T47D (cell line): ENCODE measurements at regions not wholly inside any gene's neighbourhood (a gene's known extent, or its start where the extent isn't known, plus 50 kb on each side); places are given as distances from the start of the nearest gene placed in this dataset.
A peak's percentile ranks its signal among the peaks of the same experiment; 100 is the strongest.
"Not testable (repeated sequence)": the region's sequence is repeated elsewhere in the genome, so short reads cannot be mapped to it uniquely, and the experiment has no call there.

Source experiments
- DNase-seq, 2 experiments: peaks; one replicate each; pipeline versions ENCODE4 v3.0.0 to v3.0.0-alpha.2; 2011 to 2012; ENCODE audit warnings: low read depth in 1 of 2, low spot score in 1 of 2
- JUND ChIP-seq: IDR thresholded peaks from 2 replicates; pipeline ENCODE4 v1.6.1; 2012; ENCODE audit warnings: low read depth
- in situ Hi-C: cut with HindIII; loops from 2 replicates; pipeline ENCODE4 v1.10.0; 2016; ENCODE audit warnings: low sequenced_read_pairs, low pct_unique_long_range_greater_than_20kb

- DNase-seq, result no peak
- no peak for TF ChIP-seq JUND
- in situ Hi-C loops, result no loop called here
These were observed 171.5 kb downstream of the LY86 start for GRCh38 chr6:6760002-6760401.

- DNase-seq, in situ Hi-C loops: not testable (repeated sequence)
These were observed 174.0 kb downstream of the LY86 start for GRCh38 chr6:6762566-6762965.

DNA sequence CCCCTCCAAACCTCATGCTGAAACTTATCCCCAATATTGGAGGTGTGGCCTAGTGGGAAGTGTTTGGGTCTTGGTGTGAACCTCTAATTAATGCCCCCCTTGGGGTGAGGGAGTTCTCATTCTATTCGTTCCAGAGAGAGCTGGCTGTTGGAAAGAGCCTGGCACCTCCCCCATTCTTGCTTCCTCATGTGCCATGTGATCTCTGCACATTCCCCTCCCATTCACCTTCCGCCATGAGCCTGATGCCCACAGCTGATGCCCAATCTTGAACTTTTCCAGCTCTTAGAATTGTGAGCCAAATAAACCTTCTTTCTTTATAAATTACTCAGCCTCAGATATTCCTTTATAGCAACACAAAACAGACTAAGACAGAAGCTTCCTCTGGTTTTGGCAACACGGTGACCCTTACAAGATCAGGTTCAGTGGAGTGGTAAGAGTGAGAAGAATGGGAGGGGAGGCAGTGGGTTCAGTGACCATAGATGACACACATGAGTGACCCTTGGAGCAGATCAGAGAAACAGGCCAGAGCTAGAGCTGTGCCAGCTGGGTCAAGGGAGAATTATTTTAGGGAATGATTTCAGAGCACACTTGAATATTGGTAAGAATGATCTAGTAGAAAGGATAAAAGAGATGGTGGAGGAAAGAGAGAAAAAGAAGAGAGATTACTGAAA is 176.4 kb downstream of the LY86 start:
- in situ Hi-C loops, result no loop called here
- TF ChIP-seq JUND, result no peak
- DNase-seq, result no peak

DNA sequence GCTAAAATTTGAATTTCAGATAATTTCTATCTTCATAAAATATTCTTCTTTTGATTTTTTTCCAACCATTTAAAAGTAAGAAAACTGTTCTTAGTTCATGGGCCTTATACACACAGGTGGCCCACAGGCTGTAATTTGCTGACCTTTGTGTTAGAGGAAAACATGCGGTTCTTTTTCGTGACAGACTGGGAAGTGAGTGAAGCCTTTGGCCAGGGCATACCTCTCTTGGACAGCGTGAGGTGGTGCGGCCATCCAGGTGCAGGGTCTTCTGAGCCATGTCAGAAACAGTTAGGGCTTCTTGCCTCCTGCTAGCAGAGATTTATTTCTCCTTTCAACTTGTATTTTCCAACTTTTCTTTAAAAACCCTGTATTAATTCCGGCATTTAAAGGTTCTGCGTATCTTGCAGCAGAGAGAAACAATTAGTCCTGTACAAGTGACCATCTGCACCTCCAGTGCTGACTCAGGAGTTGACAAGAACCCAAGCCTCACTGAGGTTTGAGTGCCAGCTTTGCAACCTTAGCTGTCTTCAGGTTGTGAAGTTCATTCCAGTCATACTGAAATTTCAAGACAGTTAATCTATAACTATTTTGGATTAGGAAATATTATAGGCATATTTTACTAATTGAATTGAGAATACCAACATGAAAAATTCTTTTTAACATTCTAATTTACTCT is 177.8 kb downstream of the LY86 start:
- no peak for DNase-seq
- TF ChIP-seq JUND, result no peak
- in situ Hi-C loops, result no loop called here

- no peak for TF ChIP-seq JUND
- no peak for DNase-seq
- in situ Hi-C loops, result no loop called here
These were observed 180.9 kb downstream of the LY86 start for GRCh38 chr6:6769466-6769865.

DNA sequence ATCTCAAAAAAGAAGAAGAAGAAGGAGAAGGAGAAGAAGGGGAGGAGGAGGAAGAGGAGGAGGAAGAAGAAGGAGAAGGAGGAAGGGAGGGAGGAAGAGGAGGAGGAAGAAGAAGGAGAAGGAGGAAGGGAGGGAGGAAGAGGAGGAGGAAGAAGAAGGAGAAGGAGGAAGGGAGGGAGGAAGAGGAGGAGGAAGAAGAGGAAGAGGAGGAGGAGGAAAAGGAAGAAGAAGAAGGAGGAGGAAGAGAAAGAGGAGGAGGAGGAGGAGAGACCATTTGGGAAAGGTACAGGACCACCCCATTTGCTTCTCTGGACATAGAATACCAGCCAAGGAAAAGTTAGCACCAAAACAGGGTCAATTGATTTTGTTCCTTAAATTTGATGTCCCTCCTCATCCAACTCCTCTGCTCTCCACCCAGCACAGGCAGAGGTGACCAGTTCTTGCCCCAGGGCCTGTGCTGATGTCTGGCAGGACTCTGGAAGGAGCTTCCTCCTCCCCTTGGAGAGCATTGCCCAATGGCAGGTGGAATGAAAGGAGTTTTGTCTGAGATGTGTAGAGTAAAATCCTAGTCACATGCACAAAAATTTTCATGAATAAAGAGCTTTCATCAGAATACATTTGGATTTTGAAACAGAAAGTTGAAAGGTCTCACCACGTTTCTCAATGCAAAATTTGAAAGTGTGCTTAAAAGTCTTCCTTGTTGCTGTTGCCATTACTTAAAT is 182.9 kb downstream of the LY86 start:
- TF ChIP-seq JUND, result no peak
- in situ Hi-C loops, result no loop called here
- DNase-seq, result peak in 1 of 2 experiments; percentile 27

GRCh38 chr6:6771964-6772363 is 183.4 kb downstream of the LY86 start:
- TF ChIP-seq JUND, result no peak
- in situ Hi-C loops, result no loop called here
- no peak for DNase-seq

DNA sequence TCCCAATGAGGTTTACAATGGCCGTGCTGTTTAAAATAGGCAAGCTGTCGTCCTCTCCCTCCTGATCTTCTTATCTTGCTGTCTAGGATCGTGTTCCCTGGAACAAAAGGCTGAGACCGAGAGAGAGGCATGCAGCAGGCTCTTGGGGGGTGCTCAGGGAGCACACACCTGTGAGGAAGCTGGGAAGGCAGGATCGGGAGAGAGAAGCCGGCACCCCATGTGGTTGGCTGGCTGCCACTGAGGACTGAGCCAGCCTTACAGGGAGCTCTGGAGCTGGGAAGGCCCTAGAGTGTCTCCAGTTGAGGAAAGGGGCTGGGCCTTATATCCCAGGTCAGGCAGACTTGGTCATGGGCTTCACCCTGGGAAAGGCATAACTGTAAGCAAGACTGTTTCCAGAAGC is 184.2 kb downstream of the LY86 start:
- no peak for DNase-seq
- TF ChIP-seq JUND, result no peak
- in situ Hi-C loops, result no loop called here

- no peak for TF ChIP-seq JUND
- DNase-seq, result no peak
- in situ Hi-C loops, result no loop called here
These were observed 186.6 kb downstream of the LY86 start for GRCh38 chr6:6775074-6775473.

DNA sequence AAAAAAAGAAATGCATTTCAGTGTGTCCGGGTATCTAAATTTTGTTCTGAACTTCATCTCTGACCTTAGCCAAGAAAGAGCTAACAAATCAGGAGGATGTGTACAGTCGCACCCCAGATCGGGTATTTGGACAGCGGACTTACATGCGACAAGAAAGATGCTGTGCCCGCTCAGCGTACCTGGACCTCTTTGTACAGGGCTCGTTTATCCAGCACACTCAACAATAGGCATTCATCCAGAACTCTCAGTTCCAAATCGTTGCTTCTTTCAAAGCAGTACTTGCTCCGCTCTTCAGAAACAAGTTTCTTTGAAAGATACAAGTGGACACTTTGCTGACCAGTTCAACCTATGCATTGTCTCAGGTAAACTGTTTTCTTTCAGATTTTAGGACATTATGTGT is 191.7 kb downstream of the LY86 start:
- in situ Hi-C loops, result no loop called here
- no peak for DNase-seq
- no peak for TF ChIP-seq JUND

- no peak for TF ChIP-seq JUND
- no peak for DNase-seq
- in situ Hi-C loops, result no loop called here
These were observed 192.8 kb downstream of the LY86 start for GRCh38 chr6:6781172-6781872.

- no peak for TF ChIP-seq JUND
- in situ Hi-C loops, result no loop called here
- no peak for DNase-seq
These were observed 193.3 kb downstream of the LY86 start for GRCh38 chr6:6781873-6782227.

DNA sequence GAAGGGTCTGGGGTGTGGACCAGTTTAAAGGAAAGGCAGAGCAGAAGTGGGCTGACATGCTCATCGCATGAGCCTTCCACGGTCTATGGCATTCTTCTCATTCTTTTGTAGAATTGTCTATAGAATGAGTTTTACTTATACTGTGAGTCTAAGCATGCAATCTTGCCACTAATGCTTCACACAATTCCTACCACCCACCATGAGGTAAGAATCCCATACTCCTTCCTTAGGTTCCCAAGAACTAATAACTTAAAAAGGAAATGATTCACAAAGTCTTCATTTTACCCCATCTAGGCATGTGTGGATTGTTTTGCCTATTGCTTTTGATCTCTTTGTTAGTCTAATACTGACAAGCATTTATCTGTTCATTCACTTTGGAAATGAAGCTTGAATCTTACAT is 195.2 kb downstream of the LY86 start:
- in situ Hi-C loops, result no loop called here
- no peak for DNase-seq
- no peak for TF ChIP-seq JUND
